GM18868 (cell line): ENCODE measurements at regions not wholly inside any gene's neighbourhood (a gene's known extent, or its start where the extent isn't known, plus 50 kb on each side); places are given as distances from the start of the nearest gene placed in this dataset.

Experiments used
- ATAC-seq: cut with Tn5 transposase; IDR thresholded peaks from one replicate; pipeline ENCODE4 v1.9.1; 2021; ENCODE audit warnings: mild to moderate bottlenecking, moderate library complexity; ENCODE audit not compliant: unreplicated experiment

DNA sequence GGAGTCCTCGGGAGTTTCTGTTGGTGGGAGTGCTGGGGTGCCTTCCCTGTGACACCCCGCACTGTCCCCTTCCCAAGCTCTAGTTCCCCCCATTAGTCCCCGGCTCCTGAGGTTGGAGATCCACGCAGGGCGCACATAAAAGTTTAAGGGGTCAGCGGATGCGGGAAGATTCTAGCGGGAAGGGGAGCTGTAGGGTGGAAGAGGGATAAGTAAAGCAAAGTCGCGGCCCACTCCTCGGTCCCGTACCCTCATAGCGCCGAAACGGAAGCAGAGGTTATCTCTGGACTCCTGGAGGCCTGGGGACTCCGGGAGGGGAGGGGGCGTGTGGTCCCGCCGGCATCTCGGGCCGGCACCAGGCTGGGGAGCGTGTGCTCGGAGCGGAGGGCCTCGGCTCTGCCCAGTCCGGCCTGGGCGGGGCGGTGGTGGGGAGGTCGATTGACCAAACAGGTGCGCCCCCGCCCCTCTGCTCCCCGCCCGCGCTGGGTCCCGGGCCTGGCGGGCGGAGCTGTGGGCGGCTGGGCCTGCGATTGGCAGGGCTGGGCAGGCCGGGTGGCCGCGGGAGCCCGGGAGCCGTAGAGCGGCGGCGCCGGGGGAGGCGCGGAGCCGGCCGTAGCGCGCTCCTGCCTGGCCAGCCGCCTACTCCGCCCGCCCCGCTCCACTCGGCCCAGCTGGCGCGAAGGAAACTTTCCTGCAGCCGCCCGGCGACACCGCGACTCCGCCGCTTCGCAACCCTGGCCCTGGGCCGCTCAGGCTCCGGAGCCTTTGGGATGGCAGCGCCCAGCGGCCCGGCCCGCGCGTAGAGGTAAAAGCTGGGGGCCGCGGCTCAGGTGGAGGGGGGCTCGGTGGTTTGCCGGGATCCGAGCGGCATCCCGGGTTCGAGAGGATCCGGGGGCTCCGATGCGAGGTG, 52.2 kb upstream of the DAB2IP start:
- no peak for ATAC-seq

DNA sequence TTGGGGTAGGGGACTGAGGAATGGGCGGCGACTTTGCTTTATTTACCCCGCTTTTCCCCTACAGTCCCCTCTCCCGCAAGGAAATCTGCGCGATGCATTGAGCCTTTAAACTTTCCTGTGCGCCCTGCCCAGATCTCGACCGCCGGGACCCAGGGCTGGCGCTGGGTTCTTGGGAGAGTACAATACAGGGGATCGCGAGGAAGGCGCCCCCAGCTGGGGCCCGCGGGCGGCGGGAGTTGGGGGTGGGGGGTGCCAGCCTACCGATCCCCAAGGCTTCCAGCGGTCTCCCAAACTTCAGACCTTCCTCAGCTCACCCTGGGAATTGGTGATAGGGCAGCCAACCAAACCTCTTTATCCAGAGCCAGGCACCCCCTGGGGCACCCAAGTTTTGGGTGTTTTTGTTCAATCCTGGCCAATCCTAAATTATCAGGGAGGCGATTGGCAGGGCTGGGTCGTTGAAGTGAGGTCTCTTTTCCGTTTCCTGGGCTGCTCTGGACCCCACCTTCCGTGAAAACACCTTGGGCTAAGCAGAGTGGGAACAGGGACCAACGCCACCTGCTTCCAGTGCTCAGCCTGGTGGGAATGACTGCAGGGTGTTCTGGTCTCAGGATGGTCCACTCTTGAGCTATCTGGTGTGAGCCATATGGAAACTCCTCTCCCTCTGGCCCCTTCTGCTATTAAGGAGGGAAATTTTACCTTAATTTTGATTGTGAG, 51.4 kb upstream of the DAB2IP start:
- no peak for ATAC-seq

DNA sequence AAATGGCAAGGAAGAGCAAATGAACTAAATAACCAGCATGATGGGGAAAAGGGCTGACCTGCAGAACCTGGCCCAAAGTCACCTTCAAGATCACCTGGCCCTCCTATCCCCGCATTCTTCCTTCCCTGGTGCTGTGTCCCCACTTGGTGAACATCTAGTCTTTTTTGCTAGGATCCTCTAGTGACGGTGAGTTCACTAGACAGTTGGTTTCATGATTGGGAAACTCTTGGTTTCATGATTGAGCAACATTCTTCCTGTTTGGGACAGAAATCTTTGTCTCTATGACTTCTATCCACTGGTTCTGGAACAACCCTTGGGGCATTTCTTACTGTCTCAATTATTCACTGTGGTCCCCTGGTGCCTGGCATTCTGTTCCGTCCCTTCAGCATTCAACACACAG, 50.2 kb upstream of the DAB2IP start:
- no peak for ATAC-seq
